Neutrophil (primary cell): ENCODE measurements at regions not wholly inside any gene's neighbourhood (a gene's known extent, or its start where the extent isn't known, plus 50 kb on each side); places are given as distances from the start of the nearest gene placed in this dataset.
"Not testable (repeated sequence)": the region's sequence is repeated elsewhere in the genome, so short reads cannot be mapped to it uniquely, and the experiment has no call there.

ENCODE experiments used
- H3K27ac ChIP-seq: fragments of 200-600 bp; sonication (generic); 2 replicates; pipeline ENCODE4 v1.5.1; 2016; ENCODE audit warnings: mild to moderate bottlenecking, moderate library complexity
- H3K27me3 ChIP-seq: fragments of 200-600 bp; sonication (generic); 2 replicates; pipeline ENCODE4 v1.6.0; 2016; ENCODE audit warnings: mild to moderate bottlenecking
- H3K36me3 ChIP-seq: fragments of 200-600 bp; sonication (generic); 2 replicates; pipeline ENCODE4 v1.5.1; 2017
- H3K4me1 ChIP-seq, 2 experiments: fragments of 200-600 bp in 1 of 2; sonication (generic) in 1 of 2; 1 replicate in 1 of 2; 2 replicates in 1 of 2; pipeline versions ENCODE4 v1.5.1 to v1.6.1; 2013 to 2016; ENCODE audit warnings: low read depth in 1 of 2, low read length in 1 of 2, mild to moderate bottlenecking in 1 of 2, moderate library complexity in 1 of 2; ENCODE audit not compliant: control insufficient read depth in 1 of 2, insufficient read depth in 1 of 2
- H3K4me3 ChIP-seq, 2 experiments: fragments of 200-600 bp in 1 of 2; sonication (generic) in 1 of 2; 1 replicate in 1 of 2; 2 replicates in 1 of 2; pipeline ENCODE4 v1.5.1; 2013 to 2016; ENCODE audit warnings: low read depth in 1 of 2, low read length in 1 of 2, mild to moderate bottlenecking in 1 of 2, moderate library complexity in 1 of 2
- H3K9me3 ChIP-seq: fragments of 200-600 bp; sonication (generic); 2 replicates; pipeline ENCODE4 v1.5.1; 2016
- TF ChIP-seq, protein P1 (sequence below): fragments of 200-600 bp; sonication (generic); IDR thresholded peaks from 2 replicates; pipeline ENCODE4 v1.5.1; 2016; ENCODE audit warnings: antibody characterized with exemption

DNA sequence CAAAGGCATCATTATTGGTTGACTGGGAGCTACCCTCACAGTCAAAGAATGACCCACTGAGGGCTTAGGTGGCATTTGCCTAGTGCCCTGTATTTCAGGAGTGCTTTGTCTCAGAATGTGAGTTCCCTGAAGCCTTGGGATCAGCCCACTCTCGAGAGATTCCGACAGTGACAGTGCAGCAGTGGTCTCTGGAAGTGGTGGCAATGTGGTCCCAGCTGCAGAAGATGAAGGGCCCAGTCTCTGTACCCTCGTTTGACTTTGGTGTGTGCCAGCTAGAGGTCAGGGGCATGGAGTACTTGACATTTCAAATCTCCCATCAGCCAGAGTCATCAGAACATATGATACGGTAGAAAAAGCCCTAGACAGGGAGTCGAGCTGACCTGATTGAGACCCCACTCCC, 153.7 kb downstream of the EFNB1 start:
- no peak overlapping the region for H3K27ac ChIP-seq
- no peaks in the 10 kb centered on the region for H3K36me3 ChIP-seq
- TF ChIP-seq, protein P1, sequence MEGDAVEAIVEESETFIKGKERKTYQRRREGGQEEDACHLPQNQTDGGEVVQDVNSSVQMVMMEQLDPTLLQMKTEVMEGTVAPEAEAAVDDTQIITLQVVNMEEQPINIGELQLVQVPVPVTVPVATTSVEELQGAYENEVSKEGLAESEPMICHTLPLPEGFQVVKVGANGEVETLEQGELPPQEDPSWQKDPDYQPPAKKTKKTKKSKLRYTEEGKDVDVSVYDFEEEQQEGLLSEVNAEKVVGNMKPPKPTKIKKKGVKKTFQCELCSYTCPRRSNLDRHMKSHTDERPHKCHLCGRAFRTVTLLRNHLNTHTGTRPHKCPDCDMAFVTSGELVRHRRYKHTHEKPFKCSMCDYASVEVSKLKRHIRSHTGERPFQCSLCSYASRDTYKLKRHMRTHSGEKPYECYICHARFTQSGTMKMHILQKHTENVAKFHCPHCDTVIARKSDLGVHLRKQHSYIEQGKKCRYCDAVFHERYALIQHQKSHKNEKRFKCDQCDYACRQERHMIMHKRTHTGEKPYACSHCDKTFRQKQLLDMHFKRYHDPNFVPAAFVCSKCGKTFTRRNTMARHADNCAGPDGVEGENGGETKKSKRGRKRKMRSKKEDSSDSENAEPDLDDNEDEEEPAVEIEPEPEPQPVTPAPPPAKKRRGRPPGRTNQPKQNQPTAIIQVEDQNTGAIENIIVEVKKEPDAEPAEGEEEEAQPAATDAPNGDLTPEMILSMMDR = no peak
- no peaks in the 10 kb centered on the region for H3K9me3 ChIP-seq
- H3K27me3 ChIP-seq = no peaks in the 10 kb centered on the region
- H3K4me1 ChIP-seq = no peaks in the 10 kb centered on the region
- no peak overlapping the region for H3K4me3 ChIP-seq

DNA sequence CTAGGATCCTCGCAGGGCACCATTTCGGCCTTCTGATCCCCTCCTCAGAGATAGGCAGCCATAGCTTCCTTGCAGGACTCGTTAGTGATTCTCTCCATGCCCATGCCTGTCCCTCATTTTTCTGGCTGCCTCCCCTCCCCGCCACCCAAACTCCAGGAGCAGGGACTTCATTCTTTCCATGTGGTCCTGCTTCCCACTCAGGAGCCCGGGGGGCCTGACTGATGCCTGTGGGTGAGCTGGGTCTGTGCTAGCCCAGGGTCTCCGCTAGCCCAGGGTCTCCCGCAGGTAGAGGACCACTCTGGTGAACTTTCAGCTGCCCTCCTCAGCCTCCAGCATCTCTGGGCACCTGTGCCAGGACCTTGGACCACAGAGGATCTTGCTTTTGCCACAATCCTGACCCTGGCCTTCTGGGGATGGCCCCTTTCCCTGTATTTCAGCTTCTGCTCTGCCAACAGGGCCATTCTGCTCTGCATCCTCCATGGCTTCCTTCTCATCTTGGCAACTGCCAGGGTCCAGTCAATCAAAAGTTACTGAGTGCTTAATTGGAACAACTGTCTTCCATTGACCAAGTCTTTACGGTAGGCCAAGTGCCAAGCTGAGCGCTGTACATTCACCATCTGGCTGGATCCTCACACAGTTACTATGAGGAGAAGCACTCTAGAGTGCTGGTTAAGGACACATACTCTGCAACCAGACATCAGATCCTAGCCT, 152.2 kb downstream of the EFNB1 start:
- Histone ChIP-seq H3K4me3 (no peak overlapping the region), H3K27me3 (no peaks in the 10 kb centered on the region), H3K9me3 (no peaks in the 10 kb centered on the region), H3K4me1 (no peaks in the 10 kb centered on the region), H3K36me3 (no peaks in the 10 kb centered on the region), H3K27ac (no peak overlapping the region)
- TF ChIP-seq, protein P1 = no peak

DNA sequence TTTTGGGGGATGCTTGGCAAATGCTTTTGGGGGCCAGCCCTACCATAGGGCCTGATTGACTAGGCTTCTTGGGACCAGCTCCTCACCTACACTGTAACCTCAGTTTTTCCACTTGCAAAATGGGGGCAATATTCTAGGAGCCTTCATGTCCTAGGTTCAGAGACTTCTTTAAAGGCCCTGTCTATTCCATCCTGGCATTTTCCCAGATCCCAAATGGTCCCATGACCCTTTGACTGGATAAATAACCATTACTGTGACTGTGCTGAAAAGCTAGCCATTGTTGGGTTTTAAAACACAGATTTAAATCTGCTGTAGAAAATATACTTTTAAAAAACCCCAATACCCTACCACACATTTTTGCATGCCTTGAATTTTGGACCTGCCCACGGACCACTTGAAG, 149.8 kb downstream of the EFNB1 start:
- H3K4me1 ChIP-seq = no peaks in the 10 kb centered on the region
- H3K9me3 ChIP-seq = no peaks in the 10 kb centered on the region
- no peaks in the 10 kb centered on the region for H3K27me3 ChIP-seq
- H3K27ac ChIP-seq = no peak overlapping the region
- TF ChIP-seq, protein P1 = no peak
- H3K36me3 ChIP-seq = no peaks in the 10 kb centered on the region
- no peak overlapping the region for H3K4me3 ChIP-seq

DNA sequence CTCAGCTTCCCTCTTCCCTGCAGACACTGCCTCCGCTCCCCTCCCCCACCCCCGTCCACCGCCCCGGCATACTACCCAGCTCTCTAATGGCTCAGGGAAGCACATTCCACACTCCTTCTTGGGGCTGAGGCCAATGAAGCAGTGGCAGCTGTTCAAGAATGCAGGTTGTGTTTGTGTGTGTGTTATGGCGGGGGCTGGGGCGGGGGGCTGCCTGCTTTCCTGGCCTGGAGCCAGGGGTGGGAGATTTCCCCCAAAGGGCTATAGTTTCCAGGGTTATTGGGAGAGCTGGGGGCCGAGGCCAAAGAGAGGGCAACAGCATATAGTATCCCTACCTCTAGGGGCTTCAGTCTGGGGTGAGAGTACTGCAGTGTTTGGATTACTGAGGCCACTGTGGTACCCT, 149.4 kb downstream of the EFNB1 start:
- H3K27ac ChIP-seq = no peak overlapping the region

DNA sequence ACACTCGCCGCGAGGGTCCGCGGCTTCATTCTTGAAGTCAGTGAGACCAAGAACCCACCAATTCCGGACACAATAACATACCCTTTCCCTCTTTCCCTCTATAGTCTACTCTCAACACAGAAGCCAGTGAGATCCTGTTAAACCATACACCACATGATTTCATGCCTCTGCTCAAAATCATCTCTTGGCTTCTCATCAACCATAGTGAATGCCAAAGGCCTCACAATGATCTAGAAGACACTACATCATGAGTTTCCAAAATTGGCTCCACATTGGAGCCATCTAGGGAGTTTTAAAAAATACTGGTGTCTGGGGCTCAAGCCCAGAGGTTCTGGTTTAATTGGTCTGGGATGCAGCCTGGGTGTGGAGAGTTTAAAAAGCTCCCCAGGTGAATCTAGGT, 124.5 kb downstream of the EFNB1 start:
- no peaks in the 10 kb centered on the region for H3K36me3 ChIP-seq
- peaks cover 5% of the 10 kb centered on the region for H3K27me3 ChIP-seq
- TF ChIP-seq, protein P1 = no peak
- no peaks in the 10 kb centered on the region for H3K9me3 ChIP-seq
- no peak overlapping the region for H3K27ac ChIP-seq
- no peak overlapping the region for H3K4me3 ChIP-seq
- H3K4me1 ChIP-seq = no peaks in the 10 kb centered on the region

More for the DNA sequence above, 149.4 kb downstream of the EFNB1 start:
- H3K36me3 ChIP-seq = no peaks in the 10 kb centered on the region
- TF ChIP-seq, protein P1 = no peak
- no peaks in the 10 kb centered on the region for H3K9me3 ChIP-seq
- H3K27me3 ChIP-seq = no peaks in the 10 kb centered on the region
- no peak overlapping the region for H3K4me3 ChIP-seq
- no peaks in the 10 kb centered on the region for H3K4me1 ChIP-seq

DNA sequence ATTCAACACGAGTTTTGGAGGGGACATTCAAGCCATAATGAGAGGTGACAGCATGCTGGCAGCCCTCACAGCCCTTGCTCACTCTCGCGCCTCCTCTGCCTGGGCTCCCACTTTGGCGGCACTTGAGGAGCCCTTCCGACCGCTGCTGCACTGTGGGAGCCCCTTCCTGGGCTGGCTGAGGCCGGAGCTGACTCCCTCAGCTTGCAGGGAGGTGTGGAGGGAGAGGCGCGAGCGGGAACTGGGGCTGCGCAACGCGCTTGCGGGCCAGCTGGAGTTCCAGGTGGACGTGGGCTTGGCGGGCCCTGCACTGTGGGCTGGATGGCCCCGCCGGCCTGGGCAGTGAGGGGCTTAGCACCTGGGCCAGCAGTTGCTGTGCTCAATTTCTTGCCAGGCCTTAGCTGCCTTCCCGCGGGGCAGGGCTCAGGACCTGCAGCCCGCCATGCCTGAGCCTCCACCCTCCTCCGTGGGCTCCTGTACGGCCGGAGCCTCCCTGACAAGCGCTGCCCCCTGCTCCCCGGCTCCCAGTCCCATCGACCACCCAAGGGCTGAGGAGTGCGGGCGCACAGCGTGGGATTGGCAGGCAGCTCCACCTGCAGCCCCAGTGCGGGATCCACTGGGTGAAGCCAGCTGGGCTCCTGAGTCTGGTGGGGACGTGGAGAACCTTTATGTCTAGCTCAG, 123.3 kb downstream of the EFNB1 start:
- not testable (repeated sequence) for H3K4me3 ChIP-seq, H3K36me3 ChIP-seq, H3K27me3 ChIP-seq, H3K4me1 ChIP-seq, H3K9me3 ChIP-seq, H3K27ac ChIP-seq
